Right kidney (tissue), 1 donor: ENCODE measurements at regions not wholly inside any gene's neighbourhood (a gene's known extent, or its start where the extent isn't known, plus 50 kb on each side); places are given as distances from the start of the nearest gene placed in this dataset.
"Not testable (repeated sequence)": the region's sequence is repeated elsewhere in the genome, so short reads cannot be mapped to it uniquely, and the experiment has no call there.

Experiments used
- DNase-seq: peaks from one replicate; pipeline ENCODE4 v3.0.0-alpha.2; 2016

DNA sequence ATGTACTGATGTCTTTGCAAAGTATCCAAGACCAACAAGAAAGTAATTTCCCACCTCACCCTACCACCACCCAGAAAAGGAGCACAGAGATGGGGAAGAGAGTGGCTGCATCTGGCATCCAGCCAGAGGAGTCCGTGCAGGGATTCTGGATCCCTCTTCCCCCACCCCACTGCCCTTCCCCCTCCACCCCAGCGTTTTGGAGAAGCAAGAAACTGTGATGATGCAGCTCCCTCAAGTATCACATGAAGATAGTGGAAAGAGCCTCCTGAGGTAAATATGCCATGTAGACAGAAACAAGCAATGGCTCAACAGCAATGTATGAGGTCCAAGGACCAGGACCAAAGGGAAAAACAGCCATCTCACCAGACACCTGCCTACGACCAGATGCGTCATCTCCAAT lies 153.8 kb downstream of the DEPDC1B start:
- no peak for DNase-seq

DNA sequence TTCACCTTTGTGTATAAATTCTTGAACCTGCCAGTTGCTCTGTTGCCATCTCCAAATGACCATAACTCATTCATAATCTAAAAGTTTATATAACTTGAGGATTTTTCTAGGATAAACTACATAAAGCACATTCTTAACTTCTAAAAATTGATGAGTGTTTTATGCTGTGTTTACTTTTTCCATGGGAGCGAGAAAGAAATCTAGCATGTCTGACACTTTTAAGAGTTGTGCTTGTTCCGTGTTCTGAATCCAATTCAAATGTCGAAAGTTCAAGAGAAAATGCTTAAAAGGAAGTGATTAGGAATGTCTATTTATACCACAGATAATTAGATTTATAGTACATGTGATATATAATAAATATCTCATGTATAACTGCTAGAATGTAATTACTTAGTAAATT lies 154.4 kb downstream of the DEPDC1B start:
- no peak for DNase-seq

DNA sequence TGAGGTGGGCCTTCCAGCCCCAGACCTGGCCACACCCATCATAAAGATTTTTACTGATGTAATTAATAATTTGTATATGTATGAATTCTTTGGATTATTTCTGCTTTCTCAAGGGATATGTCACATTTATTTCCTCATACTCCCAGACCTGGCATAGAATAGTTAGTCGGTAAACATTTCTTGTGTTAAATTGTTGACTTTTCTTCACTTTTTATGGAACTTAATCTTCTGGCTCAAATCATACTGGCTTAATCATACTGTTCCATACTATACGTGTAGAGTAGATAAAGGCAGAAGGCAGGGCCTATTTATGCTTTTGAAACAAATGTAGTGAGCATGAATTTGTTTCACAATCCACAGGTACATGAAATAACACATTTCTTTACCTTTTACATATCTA lies 155.8 kb downstream of the DEPDC1B start:
- DNase-seq, result no peak

DNA sequence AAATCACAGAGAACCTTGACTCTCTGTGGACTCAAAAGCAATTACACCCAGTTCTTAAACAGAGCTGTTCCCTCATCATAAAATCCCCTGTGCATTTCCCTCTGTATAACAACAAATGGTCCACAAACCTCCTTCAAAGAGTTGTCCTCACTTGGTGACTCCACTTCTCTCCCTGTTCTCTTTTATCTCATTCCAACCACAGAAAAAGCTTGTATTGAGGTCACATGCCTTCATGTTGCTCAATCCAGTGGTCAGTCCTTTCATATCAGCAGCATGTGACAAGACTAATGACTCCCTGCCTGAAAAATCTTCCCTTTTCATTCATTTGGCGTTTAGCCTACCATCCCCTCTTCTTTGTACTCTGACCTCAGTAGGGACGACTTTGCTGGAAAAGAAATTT lies 158.0 kb downstream of the DEPDC1B start:
- no peak for DNase-seq

DNA sequence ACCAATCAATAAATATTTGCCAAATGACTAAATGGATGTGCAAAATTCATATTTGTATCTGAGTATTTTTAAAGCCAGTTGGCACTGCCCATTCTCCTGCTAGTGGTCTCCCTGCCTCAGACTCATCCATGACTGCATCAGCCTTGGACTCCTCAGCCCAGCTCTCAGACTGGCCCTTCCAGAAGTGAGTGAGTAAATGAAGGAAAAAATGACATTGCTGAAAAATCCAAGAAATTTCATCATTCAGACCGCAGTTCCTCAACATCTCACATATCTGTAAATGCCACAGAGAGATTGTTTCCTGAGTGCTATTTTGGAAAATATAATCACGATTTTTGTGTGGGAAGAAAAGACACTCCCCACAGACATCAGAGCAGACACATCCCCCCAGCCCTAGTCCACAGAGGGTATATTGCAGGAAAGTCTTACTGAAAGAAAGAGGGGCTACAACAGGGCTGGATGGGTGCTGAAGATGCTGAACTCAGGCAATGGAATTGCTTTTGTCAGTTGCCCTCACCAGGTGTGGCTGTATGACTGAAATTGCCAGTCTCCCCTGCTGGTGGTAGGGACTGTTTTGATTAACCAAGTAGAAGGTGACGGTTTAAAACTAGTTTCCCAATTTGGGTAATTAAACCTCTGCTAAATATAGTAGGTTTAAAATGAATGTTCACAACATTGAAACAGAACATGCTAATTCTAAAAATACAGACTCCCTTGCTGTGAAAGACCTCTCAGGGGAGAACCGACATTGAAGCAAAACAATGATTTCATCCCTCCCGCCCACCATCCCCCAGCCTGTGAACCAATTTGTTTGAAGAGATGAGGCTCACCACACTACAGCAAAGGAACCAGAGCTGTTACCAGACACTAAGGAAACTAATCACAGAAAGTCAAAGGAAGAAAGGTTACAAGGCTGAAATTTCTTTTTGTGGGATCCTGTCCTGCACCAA lies 158.8 kb downstream of the DEPDC1B start:
- no peak for DNase-seq

DNA sequence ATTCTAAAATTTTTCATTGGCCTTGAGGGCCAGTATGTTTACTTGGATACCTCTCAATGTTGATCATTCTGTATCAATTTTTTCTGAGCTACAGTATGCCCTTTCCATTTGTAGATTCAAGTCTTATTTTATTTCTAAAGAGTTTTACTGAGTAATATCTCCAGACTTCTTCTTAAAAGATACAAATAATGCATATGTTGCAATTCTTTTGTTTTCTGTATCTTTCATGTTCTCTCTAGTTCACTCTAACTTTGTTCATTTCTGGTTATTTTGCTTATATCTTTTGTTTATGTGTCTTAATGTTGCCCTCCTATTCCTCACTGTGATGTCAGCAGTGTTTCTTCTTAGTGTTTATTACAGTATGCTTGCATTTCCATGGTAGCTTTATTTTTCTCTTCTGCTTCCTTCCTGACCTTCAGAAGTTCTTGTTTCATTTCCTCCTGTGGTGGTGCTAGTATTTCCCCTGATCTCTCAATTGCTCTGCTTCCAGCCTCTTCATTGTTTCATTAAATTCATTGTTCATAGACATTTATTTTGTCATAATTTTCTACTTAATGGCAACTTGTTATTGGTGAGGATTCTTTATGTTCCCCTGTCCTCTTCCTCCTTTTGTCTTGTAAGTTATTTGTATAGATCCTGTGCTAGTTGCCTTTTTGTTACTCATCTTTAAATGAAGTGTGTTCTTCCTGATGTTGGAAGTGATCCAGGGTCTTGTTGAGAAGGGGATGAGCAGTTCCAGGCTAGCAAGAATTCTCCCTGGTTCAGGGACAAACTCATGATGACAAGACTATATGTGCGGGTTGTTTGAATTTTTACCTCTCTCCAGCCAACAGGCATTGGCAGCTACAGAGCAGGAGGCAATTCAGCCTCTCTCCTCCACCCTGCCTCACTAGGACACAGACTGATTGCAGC lies 160.8 kb downstream of the DEPDC1B start:
- no peak for DNase-seq

DNA sequence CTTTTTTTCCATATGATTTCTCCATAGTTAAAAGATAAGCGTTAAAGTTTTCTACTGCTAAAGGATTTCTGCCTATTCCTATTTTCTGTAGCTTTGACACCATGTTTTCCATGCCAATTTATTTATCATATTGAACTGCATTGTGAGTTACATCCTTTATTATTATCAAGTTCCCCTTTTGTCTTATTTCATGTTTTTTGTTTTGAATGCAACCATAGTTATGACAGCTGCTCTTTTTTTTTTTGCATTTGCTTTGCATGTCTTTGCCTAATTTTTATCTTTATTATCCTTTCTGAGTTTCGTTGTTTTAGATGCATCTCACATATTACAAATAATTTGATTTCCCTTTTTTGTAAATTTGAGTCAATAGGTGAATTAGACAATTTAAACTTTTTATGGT lies 161.5 kb downstream of the DEPDC1B start:
- DNase-seq, result no peak

DNA sequence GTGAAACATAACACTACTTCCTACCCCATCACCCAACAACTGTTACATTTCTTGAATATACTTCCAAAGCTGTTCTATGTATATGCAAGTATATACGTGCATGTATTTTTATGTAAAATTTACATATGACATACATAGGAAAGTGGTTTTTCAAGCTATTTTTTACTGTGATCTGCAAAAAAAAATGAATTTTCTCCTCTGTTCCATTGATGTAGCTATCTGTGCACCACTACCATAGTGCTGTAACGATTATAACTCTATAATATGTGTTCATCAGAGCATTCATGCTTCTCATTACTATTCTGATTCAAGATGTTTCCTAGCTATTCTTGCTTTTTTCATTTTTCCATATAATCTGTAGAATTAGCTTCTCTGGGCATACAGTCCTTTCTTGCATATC lies 164.0 kb downstream of the DEPDC1B start:
- DNase-seq, result no peak

DNA sequence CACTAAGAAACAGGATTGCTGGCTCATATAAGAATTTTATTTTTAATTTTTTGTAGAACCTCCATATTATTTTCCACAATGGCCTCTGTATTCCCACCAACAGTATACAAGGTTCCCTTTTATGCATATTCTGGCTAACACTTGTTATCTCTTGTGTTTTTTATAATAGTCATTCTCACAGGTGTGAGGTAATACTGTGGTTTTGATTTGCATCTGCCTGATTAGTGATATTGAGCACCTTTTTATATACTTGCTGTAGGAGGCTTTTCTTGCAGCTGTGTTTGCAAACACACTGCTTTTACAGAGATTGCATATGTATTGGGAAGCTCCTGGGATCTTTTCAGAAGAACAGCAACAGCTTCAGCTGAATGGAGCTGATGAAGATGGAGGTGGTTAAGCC lies 164.8 kb downstream of the DEPDC1B start:
- no peak for DNase-seq

DNA sequence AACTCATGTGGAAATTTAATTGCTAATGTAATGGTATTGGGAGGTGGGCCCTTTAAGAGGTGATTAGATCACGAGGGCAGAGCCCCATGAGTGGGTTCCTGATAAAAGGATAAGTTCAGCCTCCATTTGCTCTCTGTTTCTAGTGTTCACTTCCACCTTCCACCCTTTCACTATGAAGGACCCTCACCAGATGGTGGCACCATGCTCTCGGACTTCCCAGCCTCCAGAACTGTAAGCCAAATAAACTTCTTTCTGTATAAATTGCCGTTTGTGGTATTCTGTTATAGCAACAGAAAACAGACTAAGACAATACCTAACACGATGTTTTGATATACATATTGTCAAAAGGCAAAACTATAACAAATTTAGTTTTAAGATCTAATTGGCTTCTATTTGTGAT lies 166.2 kb downstream of the DEPDC1B start:
- DNase-seq, result no peak

DNA sequence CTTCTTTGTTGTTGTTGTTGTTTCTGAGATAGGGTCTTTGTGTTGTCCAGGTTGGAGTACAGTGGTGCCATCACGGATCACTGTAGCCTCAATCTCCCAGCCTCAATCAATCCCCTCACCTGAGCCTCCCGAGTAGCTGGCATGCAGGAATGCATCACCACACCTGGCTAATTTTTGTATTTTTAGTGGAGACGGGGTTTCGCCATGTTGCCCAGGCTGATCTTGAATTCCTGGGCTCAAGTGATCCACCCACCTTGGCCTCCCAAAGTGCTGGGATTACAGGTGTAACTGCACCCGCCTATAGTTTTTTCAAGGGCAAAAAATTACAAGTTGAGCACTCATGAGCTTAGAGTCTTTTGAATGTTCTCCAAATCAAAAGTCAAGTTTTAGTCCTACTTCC lies 167.2 kb downstream of the DEPDC1B start:
- not testable (repeated sequence) for DNase-seq

DNA sequence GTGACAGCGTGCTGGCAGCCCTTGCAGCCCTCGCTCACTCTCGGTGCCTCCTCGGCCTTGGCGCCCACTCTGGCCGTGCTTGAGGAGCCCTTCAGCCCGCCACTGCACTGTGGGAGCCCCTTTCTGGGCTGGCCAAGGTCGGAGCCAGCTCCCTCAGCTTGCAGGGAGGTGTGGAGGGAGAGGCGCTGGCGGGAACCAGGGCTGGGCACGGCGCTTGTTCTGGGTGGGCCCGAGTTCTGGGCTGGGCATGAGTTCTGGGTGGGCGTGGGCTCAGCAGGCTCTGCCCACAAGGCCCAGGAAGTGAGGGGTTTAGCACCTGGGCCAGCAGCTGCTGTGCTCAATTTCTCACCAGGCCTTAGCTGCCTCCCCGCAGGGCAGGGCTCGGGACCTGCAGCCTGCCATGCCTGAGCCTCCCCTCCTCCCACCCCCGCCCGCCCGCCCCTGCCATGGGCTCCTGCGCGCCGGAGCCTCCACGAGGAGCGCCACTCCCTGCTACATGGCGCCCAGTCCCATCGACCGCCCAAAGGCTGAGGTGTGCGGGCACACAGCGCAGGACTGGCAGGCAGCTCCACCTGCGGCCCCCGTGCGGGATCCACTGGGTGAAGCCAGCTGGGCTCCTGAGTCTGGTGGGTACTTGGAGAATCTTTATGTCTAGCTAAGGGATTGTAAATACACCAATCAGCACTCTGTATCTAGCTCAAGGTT lies 169.7 kb downstream of the DEPDC1B start:
- not testable (repeated sequence) for DNase-seq

DNA sequence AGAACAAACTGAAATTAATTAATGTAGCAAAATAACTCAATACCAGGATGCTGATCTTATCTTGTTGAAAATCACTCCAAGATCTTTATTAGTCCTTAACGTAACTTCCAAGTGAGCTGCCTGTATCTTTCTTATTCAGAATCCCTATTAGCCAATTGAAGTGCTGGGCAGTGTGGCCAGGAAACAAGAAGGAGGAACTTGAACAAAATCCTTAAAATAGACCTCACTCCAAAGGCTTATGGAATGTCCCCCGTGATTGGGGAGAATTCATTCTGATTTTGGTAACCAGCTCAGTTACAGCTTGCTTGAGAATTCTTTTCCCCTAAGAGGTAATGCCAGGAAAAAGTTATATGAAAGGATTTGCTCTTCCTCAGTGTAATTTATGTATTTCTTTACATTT lies 171.0 kb downstream of the DEPDC1B start:
- DNase-seq, result no peak

DNA sequence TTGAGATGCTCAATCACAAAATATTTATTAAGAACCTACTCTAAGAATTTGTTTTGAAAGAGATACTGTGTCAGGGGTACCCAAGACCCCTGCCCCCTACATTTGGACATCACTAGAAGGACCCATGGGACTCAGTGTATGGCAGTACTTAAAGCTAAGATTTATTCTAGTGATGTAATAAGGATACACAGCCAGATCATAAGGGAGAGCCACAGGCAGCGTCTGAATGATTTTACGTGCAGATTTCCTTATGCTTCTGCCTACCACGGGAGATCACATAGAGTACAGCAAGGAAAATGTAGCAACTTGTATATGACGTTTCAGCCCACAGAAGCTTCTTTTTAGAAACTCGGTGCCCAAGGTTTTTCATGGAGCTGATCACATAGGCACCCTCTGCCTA lies 172.9 kb downstream of the DEPDC1B start:
- DNase-seq, result no peak

DNA sequence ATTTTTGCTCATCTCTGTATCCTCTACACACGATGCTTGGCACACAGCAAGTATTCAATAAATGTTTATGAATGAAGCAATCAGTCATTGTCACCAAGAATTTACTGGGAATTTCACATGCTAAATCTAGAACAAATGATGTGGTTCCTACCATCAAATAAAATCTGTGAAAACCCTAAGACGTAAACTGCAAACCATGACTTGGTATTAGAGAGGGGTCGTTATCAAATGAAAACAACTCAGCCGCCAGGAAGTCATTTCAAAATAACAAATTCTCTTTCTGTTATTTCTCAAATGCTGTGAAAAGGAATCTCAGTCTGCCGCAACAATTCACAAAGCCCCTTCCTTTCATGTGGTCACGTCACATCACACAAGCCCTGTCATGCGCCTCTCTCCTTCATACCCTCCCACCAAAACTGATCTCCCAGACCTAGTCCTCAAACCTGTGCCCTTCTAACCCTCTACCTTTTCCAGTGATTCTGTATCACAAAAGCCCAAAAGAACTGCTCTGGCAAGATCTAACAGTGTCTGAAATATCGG lies 173.6 kb downstream of the DEPDC1B start:
- DNase-seq, result no peak

DNA sequence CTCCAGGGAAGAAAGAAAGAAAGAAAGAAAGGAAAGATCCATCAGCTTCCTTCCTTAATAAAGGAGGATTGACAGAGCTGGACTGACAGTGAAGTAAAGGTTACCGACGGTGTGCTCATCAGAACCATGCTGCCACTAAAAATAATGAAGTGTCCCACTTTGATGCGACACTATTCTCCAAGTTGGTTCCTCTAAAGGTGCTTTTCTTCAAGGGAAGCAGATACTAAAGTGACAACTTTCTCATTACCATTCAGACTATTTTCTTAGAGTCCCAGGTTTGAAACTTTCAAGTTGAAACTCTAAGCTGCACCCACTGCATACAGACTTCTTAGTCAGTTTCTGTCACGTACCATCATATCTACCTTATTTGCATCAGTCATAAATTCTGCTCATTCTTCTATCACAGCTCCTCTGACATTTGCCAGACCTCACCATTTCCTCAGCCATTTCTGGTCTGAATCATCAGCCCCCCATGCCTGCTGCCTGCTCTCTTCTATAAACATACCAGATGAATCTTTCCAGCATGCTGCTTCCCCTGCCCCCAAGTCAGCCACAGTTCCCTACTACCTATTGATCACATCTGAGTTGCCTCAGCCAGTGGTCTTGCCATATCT lies 177.6 kb downstream of the DEPDC1B start:
- DNase-seq, result no peak

DNA sequence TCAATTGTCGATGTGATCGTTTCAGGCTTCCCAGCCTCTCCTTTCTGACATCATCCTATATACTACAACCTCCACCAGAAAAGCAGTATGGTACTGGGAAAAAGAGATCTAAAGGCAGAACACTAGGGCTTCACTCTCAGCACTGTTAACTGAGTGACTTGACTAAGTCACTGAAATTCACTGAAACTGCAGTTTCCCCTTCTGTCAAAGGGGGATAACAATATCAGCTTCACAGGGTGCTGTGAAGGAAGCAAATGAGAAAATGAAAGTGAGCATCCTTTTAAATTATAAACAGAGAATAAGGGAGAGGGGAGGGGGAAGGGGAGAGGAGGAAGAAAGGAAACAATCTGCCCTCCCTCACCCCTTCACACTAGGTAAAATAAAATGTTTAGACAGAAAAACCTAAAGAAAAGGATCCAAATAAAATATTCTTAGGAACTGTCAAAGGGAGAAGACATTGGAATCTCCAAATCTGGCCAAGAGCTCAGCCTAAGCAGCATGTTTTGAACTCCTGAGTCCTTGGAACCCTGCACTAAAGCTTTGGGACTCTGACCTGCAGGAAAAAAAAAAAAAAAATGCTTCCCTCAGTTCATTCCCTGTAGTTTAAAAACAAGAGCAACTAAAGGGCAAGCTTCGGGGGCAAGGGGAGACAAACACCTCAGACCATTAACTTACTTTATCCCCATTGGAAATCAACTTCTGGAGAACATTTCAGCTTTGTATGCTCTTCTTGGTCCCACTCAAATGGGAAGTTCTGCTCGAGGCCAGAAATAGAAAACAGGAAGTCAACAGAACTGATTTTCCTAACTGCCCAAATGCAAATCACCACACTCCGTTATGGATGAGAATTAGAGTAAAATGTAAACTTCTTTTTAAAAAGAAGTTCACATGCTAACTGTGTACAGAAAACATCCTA lies 178.3 kb downstream of the DEPDC1B start:
- DNase-seq, result no peak

DNA sequence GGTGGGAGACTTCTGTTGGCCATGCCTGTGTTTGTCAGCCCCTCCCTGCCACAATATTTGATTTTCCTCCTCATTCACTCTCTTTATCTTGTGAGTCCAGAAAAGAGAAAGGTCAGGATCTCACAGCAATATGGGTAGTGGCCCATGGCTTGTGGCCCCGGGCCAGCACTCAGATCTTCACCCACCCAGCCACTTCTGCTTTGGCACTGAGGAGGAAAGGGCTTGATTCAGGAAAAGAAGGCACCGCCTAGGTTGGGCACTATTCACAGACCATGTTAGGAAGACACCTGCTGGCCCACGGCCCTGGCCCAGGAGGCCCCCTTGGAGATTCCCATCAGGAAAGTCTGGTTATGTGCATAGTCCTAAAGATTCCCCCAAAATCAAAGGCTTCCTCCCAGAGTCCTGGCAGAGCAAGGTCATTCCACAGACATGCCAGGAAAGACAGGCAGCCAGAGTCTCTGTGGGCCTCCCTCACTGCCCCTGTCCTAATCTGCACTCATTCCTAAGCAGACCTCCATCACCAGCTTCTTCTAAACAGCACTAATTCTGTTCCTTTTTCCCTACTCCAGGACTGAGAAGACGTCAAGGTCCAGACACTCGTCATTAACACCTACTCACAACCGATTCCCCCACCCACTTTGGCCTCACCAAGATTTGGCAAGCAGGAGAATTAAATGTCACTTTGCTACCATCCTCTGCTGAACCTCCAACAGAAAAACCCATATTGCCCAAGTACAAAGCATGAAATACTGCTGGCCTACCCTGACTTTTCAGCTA lies 179.3 kb downstream of the DEPDC1B start:
- no peak for DNase-seq

DNA sequence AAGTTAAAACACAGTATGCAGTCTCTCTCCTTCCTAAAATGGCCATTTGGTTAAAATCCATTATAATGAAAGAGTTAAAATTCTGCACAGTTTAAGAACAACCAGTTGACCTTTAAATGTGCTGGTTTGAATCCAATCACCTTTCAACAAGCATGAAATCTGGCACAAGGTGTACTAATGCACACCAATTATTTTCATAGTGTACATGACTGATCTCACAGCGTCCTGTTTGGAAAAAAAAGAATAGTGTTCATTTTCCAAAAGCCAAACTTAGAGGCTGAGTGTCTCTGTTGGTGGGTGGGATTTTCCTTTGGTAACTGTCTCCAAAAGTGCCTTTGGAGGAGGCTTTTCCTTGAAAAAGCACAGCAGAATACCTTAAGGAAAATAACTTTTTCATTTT lies 180.6 kb downstream of the DEPDC1B start:
- no peak for DNase-seq

DNA sequence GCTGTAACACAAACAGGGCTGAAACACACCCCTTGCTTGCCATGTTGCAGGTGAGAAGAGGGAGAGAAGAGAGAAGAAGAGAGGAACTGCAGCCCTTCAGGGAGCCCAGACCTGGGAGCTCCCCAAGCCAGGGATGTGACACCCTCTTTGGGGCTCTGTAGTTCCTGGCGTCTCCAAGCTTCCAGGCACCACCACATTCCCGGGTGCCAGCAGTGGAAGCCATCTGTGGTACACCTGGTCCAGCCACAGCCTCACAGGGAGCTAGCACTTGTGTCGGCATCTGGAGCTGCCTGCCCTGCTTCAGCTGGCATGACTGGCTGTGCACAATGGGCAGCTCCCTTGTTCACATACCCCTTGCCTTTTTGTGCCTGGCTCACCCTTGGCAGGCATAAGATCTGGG lies 182.1 kb downstream of the DEPDC1B start:
- no peak for DNase-seq
